ENCODE measurements at regions not wholly inside any gene's neighbourhood (a gene's known extent, or its start where the extent isn't known, plus 50 kb on each side); places are given as distances from the start of the nearest gene placed in this dataset.

DNA sequence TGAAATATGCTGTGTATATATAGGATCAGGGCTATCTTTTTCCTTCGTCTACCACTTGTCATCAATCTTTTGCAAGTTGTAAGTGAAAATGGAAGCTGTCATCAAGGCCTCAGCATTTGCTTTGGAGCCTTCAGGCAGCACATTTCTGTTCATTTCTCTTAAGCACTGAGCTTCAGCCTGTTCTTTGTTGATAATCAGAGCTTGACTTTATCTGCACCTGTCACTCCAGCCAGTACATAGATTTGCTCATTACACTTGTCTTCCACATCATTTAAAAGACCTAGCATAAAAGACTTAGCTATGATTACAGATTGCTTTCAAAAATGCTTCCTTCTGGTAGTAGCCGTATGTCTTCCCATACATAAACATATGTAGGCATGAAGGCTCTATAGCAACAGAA, 189.8 kb upstream of the GRIK2 start:
- Histone ChIP-seq H3K9me3 (ENCODE audit: control insufficient read depth, insufficient read depth, low read depth, low read length) (no peaks in the 10 kb centered on the region), H3K27ac (ENCODE audit: extremely low read depth, low read depth, low read length) (no peak overlapping the region), H3K36me3 (ENCODE audit: control insufficient read depth in 2 of 2, insufficient read depth in 1 of 2, low read length in 2 of 2) (no peaks in the 10 kb centered on the region), H3K4me1 (ENCODE audit: control insufficient read depth, insufficient read depth, low read length) (no peaks in the 10 kb centered on the region), H3K4me3 (ENCODE audit: low read depth, low read length) (no peak overlapping the region)
- ChIA-PET POLR2A (no interaction called here), CTCF (no interaction called here)
- TF ChIP-seq ZNF426 (tag by site-specific recombination; IDR thresholded peaks at IDR 0.05) (no peak), ZNF221 (tag by site-specific recombination; IDR thresholded peaks at IDR 0.05; ENCODE audit: borderline replicate concordance) (no peak), KLF16 (tag by site-specific recombination; IDR thresholded peaks at IDR 0.05) (no peak), ZXDB (tag by site-specific recombination; IDR thresholded peaks at IDR 0.05) (no peak), KLF8 (tag by site-specific recombination; IDR thresholded peaks at IDR 0.05) (no peak), ZNF677 (tag by site-specific recombination; IDR thresholded peaks at IDR 0.05) (no peak), ZNF184 (tag by site-specific recombination; IDR thresholded peaks at IDR 0.05) (no peak), ZNF501 (tag by site-specific recombination; IDR thresholded peaks at IDR 0.05) (no peak), KLF1 (tag by site-specific recombination; IDR thresholded peaks at IDR 0.05) (no peak), ZNF19 (tag by site-specific recombination; IDR thresholded peaks at IDR 0.05; ENCODE audit: low read depth) (no peak), EGR2 (tag by site-specific recombination; IDR thresholded peaks at IDR 0.05; ENCODE audit: low read depth) (no peak)
- TF ChIP-seq, protein P1, sequence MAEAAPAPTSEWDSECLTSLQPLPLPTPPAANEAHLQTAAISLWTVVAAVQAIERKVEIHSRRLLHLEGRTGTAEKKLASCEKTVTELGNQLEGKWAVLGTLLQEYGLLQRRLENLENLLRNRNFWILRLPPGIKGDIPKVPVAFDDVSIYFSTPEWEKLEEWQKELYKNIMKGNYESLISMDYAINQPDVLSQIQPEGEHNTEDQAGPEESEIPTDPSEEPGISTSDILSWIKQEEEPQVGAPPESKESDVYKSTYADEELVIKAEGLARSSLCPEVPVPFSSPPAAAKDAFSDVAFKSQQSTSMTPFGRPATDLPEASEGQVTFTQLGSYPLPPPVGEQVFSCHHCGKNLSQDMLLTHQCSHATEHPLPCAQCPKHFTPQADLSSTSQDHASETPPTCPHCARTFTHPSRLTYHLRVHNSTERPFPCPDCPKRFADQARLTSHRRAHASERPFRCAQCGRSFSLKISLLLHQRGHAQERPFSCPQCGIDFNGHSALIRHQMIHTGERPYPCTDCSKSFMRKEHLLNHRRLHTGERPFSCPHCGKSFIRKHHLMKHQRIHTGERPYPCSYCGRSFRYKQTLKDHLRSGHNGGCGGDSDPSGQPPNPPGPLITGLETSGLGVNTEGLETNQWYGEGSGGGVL (tag by site-specific recombination; IDR thresholded peaks at IDR 0.05): no peak

DNA sequence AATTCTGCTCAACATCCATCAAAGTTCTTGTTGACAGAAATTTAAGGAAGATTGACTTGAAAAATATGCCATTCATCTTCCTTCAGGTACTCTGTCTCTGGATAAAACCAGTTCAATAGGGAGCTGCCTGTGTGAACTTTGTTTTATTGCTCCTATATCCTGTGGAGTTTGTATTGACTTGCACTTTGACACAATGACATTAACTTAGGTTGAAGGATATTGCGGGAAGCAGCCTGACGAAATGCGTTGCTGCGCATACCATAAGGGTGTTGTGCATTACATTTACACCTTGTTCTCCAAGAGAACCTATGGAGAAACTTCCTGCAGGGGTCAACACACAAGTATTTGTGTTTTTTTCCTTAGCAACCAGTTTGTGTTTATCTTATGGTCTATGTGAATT, 185.4 kb upstream of the GRIK2 start:
- ChIA-PET POLR2A (no interaction called here), CTCF (no interaction called here)
- Histone ChIP-seq H3K27ac (ENCODE audit: extremely low read depth, low read depth, low read length) (no peak overlapping the region), H3K4me3 (ENCODE audit: low read depth, low read length) (no peak overlapping the region), H3K9me3 (ENCODE audit: control insufficient read depth, insufficient read depth, low read depth, low read length) (no peaks in the 10 kb centered on the region), H3K36me3 (ENCODE audit: control insufficient read depth in 2 of 2, insufficient read depth in 1 of 2, low read length in 2 of 2) (no peaks in the 10 kb centered on the region), H3K4me1 (ENCODE audit: control insufficient read depth, insufficient read depth, low read length) (no peaks in the 10 kb centered on the region)
- no peak for TF ChIP-seq ZIC2 (tag by site-specific recombination; IDR thresholded peaks at IDR 0.05)
- TF ChIP-seq, protein P2, sequence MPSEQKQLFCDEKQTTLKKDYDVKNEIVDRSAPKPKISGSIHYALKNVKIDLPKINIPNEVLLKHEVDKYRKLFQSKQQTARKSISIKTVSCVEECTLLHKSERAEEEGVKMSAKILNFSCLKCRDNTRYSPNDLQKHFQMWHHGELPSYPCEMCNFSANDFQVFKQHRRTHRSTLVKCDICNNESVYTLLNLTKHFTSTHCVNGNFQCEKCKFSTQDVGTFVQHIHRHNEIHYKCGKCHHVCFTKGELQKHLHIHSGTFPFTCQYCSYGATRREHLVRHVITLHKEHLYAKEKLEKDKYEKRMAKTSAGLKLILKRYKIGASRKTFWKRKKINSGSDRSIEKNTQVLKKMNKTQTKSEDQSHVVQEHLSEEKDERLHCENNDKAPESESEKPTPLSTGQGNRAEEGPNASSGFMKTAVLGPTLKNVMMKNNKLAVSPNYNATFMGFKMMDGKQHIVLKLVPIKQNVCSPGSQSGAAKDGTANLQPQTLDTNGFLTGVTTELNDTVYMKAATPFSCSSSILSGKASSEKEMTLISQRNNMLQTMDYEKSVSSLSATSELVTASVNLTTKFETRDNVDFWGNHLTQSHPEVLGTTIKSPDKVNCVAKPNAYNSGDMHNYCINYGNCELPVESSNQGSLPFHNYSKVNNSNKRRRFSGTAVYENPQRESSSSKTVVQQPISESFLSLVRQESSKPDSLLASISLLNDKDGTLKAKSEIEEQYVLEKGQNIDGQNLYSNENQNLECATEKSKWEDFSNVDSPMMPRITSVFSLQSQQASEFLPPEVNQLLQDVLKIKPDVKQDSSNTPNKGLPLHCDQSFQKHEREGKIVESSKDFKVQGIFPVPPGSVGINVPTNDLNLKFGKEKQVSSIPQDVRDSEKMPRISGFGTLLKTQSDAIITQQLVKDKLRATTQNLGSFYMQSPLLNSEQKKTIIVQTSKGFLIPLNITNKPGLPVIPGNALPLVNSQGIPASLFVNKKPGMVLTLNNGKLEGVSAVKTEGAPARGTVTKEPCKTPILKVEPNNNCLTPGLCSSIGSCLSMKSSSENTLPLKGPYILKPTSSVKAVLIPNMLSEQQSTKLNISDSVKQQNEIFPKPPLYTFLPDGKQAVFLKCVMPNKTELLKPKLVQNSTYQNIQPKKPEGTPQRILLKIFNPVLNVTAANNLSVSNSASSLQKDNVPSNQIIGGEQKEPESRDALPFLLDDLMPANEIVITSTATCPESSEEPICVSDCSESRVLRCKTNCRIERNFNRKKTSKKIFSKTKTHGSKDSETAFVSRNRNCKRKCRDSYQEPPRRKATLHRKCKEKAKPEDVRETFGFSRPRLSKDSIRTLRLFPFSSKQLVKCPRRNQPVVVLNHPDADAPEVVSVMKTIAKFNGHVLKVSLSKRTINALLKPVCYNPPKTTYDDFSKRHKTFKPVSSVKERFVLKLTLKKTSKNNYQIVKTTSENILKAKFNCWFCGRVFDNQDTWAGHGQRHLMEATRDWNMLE (tag by site-specific recombination; conservative IDR thresholded peaks at IDR 0.05; ENCODE audit: low read depth): no peak
- TF ChIP-seq, protein P3, sequence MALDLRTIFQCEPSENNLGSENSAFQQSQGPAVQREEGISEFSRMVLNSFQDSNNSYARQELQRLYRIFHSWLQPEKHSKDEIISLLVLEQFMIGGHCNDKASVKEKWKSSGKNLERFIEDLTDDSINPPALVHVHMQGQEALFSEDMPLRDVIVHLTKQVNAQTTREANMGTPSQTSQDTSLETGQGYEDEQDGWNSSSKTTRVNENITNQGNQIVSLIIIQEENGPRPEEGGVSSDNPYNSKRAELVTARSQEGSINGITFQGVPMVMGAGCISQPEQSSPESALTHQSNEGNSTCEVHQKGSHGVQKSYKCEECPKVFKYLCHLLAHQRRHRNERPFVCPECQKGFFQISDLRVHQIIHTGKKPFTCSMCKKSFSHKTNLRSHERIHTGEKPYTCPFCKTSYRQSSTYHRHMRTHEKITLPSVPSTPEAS (tag by site-specific recombination; IDR thresholded peaks at IDR 0.05): no peak
- no peak for TF ChIP-seq ZNF544 (tag by site-specific recombination; IDR thresholded peaks at IDR 0.05)
- TF ChIP-seq, protein P4, sequence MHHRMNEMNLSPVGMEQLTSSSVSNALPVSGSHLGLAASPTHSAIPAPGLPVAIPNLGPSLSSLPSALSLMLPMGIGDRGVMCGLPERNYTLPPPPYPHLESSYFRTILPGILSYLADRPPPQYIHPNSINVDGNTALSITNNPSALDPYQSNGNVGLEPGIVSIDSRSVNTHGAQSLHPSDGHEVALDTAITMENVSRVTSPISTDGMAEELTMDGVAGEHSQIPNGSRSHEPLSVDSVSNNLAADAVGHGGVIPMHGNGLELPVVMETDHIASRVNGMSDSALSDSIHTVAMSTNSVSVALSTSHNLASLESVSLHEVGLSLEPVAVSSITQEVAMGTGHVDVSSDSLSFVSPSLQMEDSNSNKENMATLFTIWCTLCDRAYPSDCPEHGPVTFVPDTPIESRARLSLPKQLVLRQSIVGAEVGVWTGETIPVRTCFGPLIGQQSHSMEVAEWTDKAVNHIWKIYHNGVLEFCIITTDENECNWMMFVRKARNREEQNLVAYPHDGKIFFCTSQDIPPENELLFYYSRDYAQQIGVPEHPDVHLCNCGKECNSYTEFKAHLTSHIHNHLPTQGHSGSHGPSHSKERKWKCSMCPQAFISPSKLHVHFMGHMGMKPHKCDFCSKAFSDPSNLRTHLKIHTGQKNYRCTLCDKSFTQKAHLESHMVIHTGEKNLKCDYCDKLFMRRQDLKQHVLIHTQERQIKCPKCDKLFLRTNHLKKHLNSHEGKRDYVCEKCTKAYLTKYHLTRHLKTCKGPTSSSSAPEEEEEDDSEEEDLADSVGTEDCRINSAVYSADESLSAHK (tag by site-specific recombination; IDR thresholded peaks at IDR 0.05): no peak
- TF ChIP-seq ZNF302 (tag by site-specific recombination; IDR thresholded peaks at IDR 0.05; ENCODE audit: low read depth): no peak
- TF ChIP-seq, protein P5, sequence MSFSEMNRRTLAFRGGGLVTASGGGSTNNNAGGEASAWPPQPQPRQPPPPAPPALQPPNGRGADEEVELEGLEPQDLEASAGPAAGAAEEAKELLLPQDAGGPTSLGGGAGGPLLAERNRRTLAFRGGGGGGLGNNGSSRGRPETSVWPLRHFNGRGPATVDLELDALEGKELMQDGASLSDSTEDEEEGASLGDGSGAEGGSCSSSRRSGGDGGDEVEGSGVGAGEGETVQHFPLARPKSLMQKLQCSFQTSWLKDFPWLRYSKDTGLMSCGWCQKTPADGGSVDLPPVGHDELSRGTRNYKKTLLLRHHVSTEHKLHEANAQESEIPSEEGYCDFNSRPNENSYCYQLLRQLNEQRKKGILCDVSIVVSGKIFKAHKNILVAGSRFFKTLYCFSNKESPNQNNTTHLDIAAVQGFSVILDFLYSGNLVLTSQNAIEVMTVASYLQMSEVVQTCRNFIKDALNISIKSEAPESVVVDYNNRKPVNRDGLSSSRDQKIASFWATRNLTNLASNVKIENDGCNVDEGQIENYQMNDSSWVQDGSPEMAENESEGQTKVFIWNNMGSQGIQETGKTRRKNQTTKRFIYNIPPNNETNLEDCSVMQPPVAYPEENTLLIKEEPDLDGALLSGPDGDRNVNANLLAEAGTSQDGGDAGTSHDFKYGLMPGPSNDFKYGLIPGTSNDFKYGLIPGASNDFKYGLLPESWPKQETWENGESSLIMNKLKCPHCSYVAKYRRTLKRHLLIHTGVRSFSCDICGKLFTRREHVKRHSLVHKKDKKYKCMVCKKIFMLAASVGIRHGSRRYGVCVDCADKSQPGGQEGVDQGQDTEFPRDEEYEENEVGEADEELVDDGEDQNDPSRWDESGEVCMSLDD (tag by site-specific recombination; IDR thresholded peaks at IDR 0.05): no peak
- TF ChIP-seq, protein P6, sequence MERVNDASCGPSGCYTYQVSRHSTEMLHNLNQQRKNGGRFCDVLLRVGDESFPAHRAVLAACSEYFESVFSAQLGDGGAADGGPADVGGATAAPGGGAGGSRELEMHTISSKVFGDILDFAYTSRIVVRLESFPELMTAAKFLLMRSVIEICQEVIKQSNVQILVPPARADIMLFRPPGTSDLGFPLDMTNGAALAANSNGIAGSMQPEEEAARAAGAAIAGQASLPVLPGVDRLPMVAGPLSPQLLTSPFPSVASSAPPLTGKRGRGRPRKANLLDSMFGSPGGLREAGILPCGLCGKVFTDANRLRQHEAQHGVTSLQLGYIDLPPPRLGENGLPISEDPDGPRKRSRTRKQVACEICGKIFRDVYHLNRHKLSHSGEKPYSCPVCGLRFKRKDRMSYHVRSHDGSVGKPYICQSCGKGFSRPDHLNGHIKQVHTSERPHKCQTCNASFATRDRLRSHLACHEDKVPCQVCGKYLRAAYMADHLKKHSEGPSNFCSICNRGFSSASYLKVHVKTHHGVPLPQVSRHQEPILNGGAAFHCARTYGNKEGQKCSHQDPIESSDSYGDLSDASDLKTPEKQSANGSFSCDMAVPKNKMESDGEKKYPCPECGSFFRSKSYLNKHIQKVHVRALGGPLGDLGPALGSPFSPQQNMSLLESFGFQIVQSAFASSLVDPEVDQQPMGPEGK (tag by site-specific recombination; IDR thresholded peaks at IDR 0.05): no peak
- TF ChIP-seq ZBTB21 (tag by site-specific recombination; IDR thresholded peaks at IDR 0.05): no peak
